ENCODE measurements at regions not wholly inside any gene's neighbourhood (a gene's known extent, or its start where the extent isn't known, plus 50 kb on each side); places are given as distances from the start of the nearest gene placed in this dataset.

DNA sequence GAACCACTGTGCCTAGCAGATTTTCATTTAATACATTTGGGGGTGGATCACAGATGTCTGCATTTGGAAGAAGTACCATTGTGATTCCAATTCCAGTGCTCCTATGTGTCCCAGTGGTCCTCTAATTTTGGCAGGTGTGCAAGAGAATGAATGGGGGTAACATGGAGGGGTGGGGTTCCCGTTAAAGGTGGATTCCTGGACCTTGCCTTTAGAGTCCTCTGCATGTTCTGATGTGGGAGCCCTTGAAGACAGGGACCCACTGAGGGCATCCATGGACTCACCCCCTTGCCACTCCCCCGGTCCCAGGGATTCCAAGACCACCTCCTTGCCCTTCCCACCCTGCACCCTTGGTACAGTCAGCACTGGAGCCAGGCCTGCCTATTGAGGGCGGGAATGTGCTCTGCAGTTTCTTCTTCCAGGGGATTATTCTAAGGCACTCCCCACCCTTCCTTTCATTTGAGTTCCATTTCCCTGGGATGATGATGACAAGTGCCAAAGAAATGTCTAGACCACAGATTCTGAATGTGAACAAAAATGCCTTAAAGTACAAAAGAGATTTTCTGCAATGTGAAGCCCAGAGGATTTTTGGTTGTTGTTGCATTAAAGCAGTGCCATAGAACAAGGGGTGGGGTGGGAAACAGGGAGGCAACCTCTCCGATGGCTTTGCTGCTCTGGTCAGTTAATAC lies 119.4 kb upstream of the PTCH1 start:
- H3K27ac Mint-ChIP-seq = no peak overlapping the region
- H3K9me3 Mint-ChIP-seq = peaks cover 5% of the 10 kb centered on the region
- H3K27me3 Mint-ChIP-seq (ENCODE audit: low read depth) = peaks cover 52% of the 10 kb centered on the region
- H3K4me1 Mint-ChIP-seq (ENCODE audit: low read depth) = no peaks in the 10 kb centered on the region
- no peak overlapping the region for H3K4me3 Mint-ChIP-seq
- no peaks in the 10 kb centered on the region for H3K36me3 Mint-ChIP-seq (ENCODE audit: low read depth)

- Mint-ChIP-seq H3K27ac (no peak overlapping the region), H3K27me3 (ENCODE audit: low read depth) (peaks cover 39% of the 10 kb centered on the region), H3K36me3 (ENCODE audit: low read depth) (no peaks in the 10 kb centered on the region), H3K4me3 (no peak overlapping the region), H3K4me1 (ENCODE audit: low read depth) (peaks cover under 1% of the 10 kb centered on the region), H3K9me3 (peaks cover 13% of the 10 kb centered on the region)
Measured at GRCh38 chr9:95634536-95634935, 117.8 kb upstream of the PTCH1 start.

DNA sequence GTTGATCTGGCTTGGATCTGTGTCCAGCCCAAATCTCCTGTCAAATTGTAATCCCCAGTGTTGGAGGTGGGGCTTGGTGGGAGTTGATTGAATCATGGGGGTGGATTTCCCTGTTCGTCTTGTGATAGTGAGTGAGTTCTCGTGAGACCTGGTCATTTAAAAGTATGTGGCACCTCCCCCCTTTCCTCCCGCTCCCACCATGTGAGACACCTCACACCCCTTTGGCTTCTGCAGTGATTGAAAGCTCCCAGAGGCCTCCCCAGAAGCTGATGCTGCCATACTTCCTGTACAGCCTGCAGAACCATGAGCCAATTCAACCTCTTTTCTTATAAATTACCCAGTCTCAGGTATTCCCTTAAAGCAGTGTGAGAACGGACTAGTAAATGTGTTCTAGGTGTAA lies 117.3 kb upstream of the PTCH1 start:
- H3K9me3 Mint-ChIP-seq = peaks cover 17% of the 10 kb centered on the region
- H3K27ac Mint-ChIP-seq = no peak overlapping the region
- peaks cover 36% of the 10 kb centered on the region for H3K27me3 Mint-ChIP-seq (ENCODE audit: low read depth)
- H3K4me3 Mint-ChIP-seq = no peak overlapping the region
- peaks cover 3% of the 10 kb centered on the region for H3K4me1 Mint-ChIP-seq (ENCODE audit: low read depth)
- no peaks in the 10 kb centered on the region for H3K36me3 Mint-ChIP-seq (ENCODE audit: low read depth)

GRCh38 chr9:95629585-95629984 lies 112.8 kb upstream of the PTCH1 start:
- H3K4me3 Mint-ChIP-seq = no peak overlapping the region
- H3K27ac Mint-ChIP-seq = no peak overlapping the region
- peaks cover 36% of the 10 kb centered on the region for H3K9me3 Mint-ChIP-seq
- H3K27me3 Mint-ChIP-seq (ENCODE audit: low read depth) = peaks cover 10% of the 10 kb centered on the region
- H3K4me1 Mint-ChIP-seq (ENCODE audit: low read depth) = peaks cover 18% of the 10 kb centered on the region
- H3K36me3 Mint-ChIP-seq (ENCODE audit: low read depth) = peaks cover 11% of the 10 kb centered on the region

DNA sequence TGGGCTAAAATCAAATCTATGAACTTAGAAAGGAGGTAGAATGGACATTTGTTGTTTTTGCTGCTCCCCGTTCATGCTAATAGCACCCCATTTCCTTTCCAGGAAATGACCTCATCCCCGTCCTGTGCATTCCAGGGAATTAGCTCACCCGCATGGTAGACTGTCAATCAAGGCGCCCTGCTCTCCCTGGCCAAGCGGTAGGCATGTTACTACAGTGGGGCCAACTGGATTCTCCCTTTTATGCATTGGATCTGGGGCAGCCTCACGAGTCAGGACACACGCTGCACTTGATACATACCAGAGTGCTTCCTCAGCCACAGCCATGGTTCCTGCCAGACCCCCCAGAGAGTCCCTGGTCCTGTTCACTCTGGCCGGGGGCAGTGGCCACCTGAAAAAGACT lies 111.0 kb upstream of the PTCH1 start:
- H3K4me3 Mint-ChIP-seq = no peak overlapping the region

GRCh38 chr9:95626885-95627558 lies 110.3 kb upstream of the PTCH1 start:
- peak overlapping the region; percentile 53 for H3K4me3 Mint-ChIP-seq
- peaks cover 5% of the 10 kb centered on the region for H3K27me3 Mint-ChIP-seq (ENCODE audit: low read depth)
- H3K36me3 Mint-ChIP-seq (ENCODE audit: low read depth) = peaks cover 13% of the 10 kb centered on the region
- peaks cover 18% of the 10 kb centered on the region for H3K4me1 Mint-ChIP-seq (ENCODE audit: low read depth)
- H3K27ac Mint-ChIP-seq = peak overlapping the region; percentile 89
- peaks cover 36% of the 10 kb centered on the region for H3K9me3 Mint-ChIP-seq

More for the DNA sequence above, 111.0 kb upstream of the PTCH1 start:
- peaks cover 36% of the 10 kb centered on the region for H3K9me3 Mint-ChIP-seq
- peaks cover 7% of the 10 kb centered on the region for H3K27me3 Mint-ChIP-seq (ENCODE audit: low read depth)
- H3K27ac Mint-ChIP-seq = peak overlapping the region; percentile 19
- peaks cover 18% of the 10 kb centered on the region for H3K4me1 Mint-ChIP-seq (ENCODE audit: low read depth)
- H3K36me3 Mint-ChIP-seq (ENCODE audit: low read depth) = peaks cover 13% of the 10 kb centered on the region

DNA sequence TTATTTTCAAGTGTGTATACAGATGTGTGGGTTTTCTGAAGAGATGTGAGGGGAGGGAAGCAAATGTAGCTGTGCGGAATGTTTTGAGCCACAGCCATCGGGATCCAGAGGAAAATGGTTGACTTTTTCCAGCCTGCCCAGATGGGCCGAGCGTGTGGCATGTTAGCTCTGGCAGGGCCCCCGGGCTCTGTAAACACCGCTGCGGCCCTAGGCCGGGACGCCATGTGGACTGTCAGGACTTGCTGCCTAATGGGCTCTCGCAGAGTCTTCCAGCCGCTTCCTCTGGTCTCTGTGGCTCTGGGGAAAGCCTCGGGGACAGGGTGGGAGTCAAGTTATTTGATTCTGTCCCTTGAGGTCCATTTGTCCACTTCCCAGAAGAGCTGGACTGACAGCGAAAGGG lies 109.6 kb upstream of the PTCH1 start:
- H3K4me3 Mint-ChIP-seq = no peak overlapping the region
- H3K27ac Mint-ChIP-seq = no peak overlapping the region
- H3K4me1 Mint-ChIP-seq (ENCODE audit: low read depth) = peaks cover 18% of the 10 kb centered on the region
- no peaks in the 10 kb centered on the region for H3K27me3 Mint-ChIP-seq (ENCODE audit: low read depth)
- peaks cover 41% of the 10 kb centered on the region for H3K9me3 Mint-ChIP-seq
- H3K36me3 Mint-ChIP-seq (ENCODE audit: low read depth) = peaks cover 13% of the 10 kb centered on the region

- Mint-ChIP-seq H3K27ac (no peak overlapping the region), H3K9me3 (peaks cover 27% of the 10 kb centered on the region), H3K4me1 (ENCODE audit: low read depth) (peaks cover 15% of the 10 kb centered on the region), H3K4me3 (no peak overlapping the region), H3K36me3 (ENCODE audit: low read depth) (peaks cover 13% of the 10 kb centered on the region), H3K27me3 (ENCODE audit: low read depth) (no peaks in the 10 kb centered on the region)
Measured at GRCh38 chr9:95623640-95624039, 106.9 kb upstream of the PTCH1 start.

GRCh38 chr9:95620722-95621121 lies 104.0 kb upstream of the PTCH1 start:
- Mint-ChIP-seq H3K36me3 (ENCODE audit: low read depth) (peaks cover 5% of the 10 kb centered on the region), H3K27ac (no peak overlapping the region), H3K4me3 (no peak overlapping the region), H3K27me3 (ENCODE audit: low read depth) (peaks cover 8% of the 10 kb centered on the region), H3K4me1 (ENCODE audit: low read depth) (no peaks in the 10 kb centered on the region), H3K9me3 (peaks cover 11% of the 10 kb centered on the region)

DNA sequence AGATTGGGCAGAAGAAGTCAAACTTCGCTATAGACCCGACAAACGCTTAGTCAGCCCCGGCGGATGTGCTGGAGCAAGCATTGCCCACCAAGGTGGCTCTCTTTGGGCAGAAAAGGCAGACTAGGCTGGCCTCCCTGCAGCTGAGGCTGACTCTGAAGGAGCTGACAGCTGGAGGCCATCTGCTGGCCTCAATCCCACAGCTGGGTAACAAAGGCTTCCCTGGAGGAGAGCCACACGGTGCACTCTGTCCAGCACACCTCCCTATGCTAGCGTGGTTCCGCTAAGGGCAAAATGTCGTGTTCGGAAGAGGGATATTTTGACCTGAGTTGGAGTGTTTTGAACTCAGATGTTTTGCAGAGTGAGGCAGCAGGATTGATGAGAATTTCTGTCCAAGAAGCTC lies 103.5 kb upstream of the PTCH1 start:
- H3K36me3 Mint-ChIP-seq (ENCODE audit: low read depth) = peaks cover 5% of the 10 kb centered on the region
- no peak overlapping the region for H3K4me3 Mint-ChIP-seq
- H3K27me3 Mint-ChIP-seq (ENCODE audit: low read depth) = peaks cover 8% of the 10 kb centered on the region
- H3K27ac Mint-ChIP-seq = no peak overlapping the region
- H3K9me3 Mint-ChIP-seq = peaks cover 10% of the 10 kb centered on the region
- H3K4me1 Mint-ChIP-seq (ENCODE audit: low read depth) = no peaks in the 10 kb centered on the region

DNA sequence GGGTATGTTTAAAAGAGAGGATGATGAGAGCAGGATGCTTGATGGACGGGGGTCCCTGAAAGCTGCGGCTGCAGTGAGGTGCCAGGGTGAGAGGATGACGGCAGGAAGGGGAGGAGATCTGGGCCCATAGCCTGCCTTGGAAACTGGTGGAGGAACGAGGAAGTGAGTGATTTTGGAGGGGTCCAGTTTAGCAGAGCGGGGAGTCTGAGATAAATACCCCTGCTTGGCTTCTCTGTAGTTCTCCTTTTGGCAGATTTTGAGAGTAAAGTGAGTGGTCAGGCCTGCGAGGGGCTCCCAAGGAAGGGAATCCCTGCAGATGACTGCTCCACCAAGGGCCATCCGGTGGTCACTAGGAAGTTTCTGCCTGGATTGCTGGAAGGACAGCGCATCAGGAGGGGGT lies 98.5 kb upstream of the PTCH1 start:
- H3K4me1 Mint-ChIP-seq (ENCODE audit: low read depth) = no peaks in the 10 kb centered on the region
- peaks cover 18% of the 10 kb centered on the region for H3K27me3 Mint-ChIP-seq (ENCODE audit: low read depth)
- H3K4me3 Mint-ChIP-seq = no peak overlapping the region

DNA sequence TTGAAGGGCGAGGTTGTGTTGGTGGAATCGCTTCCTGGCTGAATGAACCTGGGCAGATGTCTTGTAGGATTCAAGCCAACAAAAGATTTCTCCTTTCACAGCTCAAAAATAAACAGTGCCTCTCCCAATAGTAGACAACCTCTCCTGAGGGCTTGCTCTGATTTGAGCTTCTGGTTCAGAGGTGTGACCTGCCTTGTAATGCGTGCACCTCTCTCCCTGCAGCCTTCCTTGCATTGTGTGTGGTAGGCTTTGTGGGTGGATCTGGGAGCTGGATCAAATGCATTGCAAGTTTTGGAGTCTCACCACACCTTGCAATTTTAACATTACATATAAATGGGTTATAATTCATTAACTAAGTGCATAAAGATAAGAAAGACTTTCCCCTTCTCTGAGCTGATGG lies 96.9 kb upstream of the PTCH1 start:
- H3K27me3 Mint-ChIP-seq (ENCODE audit: low read depth) = peaks cover 18% of the 10 kb centered on the region
- no peaks in the 10 kb centered on the region for H3K9me3 Mint-ChIP-seq
- no peak overlapping the region for H3K27ac Mint-ChIP-seq
- no peaks in the 10 kb centered on the region for H3K36me3 Mint-ChIP-seq (ENCODE audit: low read depth)
- no peak overlapping the region for H3K4me3 Mint-ChIP-seq
- no peaks in the 10 kb centered on the region for H3K4me1 Mint-ChIP-seq (ENCODE audit: low read depth)

More for the DNA sequence above, 98.5 kb upstream of the PTCH1 start:
- no peaks in the 10 kb centered on the region for H3K36me3 Mint-ChIP-seq (ENCODE audit: low read depth)
- no peaks in the 10 kb centered on the region for H3K9me3 Mint-ChIP-seq
- no peak overlapping the region for H3K27ac Mint-ChIP-seq

- Mint-ChIP-seq H3K36me3 (ENCODE audit: low read depth) (no peaks in the 10 kb centered on the region), H3K9me3 (no peaks in the 10 kb centered on the region), H3K27ac (no peak overlapping the region), H3K4me3 (no peak overlapping the region), H3K4me1 (ENCODE audit: low read depth) (no peaks in the 10 kb centered on the region), H3K27me3 (ENCODE audit: low read depth) (peaks cover 10% of the 10 kb centered on the region)
Measured at GRCh38 chr9:95611354-95611753, 94.6 kb upstream of the PTCH1 start.

DNA sequence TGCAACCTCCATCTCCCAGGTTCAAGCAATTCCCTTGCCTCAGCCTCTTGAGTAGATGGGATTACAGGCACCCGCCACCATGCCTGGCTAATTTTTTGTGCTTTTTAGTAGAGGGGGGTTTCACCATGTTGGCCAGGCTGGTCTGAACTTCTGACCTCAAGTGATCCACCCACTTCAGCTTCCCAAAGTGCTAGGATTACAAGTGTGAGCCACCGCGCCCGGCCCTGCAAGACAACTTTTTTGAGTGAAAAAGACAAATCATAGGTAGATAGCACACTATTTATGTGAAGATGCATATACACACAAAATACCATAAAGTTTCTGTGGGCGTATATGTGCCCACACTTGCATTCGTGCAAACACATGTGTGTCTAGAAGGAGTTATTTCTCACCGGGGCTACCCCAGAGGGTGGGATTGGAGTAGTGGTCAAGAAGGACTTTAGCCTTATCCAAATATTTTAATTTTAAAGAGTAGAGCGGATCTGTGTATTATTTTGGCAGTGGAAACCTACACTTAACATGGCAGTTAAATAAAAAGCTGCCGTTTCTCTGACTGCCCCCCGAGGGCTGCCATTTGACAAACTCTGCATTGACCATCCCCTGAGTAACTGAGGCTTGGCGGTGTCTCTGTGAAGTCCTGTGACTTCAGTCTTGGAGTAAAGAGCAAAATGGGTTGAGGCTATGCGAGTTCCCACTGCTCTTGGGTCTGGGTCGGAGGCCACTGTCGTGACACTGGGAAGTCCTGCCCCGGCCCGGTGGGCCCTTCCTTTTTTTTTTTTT lies 93.4 kb upstream of the PTCH1 start:
- no peaks in the 10 kb centered on the region for H3K4me1 Mint-ChIP-seq (ENCODE audit: low read depth)
- H3K27me3 Mint-ChIP-seq (ENCODE audit: low read depth) = peaks cover 10% of the 10 kb centered on the region
- no peaks in the 10 kb centered on the region for H3K36me3 Mint-ChIP-seq (ENCODE audit: low read depth)
- no peak overlapping the region for H3K4me3 Mint-ChIP-seq
- no peak overlapping the region for H3K27ac Mint-ChIP-seq
- no peaks in the 10 kb centered on the region for H3K9me3 Mint-ChIP-seq

GRCh38 chr9:95609426-95609825 lies 92.7 kb upstream of the PTCH1 start:
- Mint-ChIP-seq H3K27ac (no peak overlapping the region), H3K4me3 (no peak overlapping the region), H3K4me1 (ENCODE audit: low read depth) (no peaks in the 10 kb centered on the region), H3K27me3 (ENCODE audit: low read depth) (peaks cover 10% of the 10 kb centered on the region), H3K36me3 (ENCODE audit: low read depth) (no peaks in the 10 kb centered on the region), H3K9me3 (no peaks in the 10 kb centered on the region)
